ENCODE measurements at regions not wholly inside any gene's neighbourhood (a gene's known extent, or its start where the extent isn't known, plus 50 kb on each side); places are given as distances from the start of the nearest gene placed in this dataset.

DNA sequence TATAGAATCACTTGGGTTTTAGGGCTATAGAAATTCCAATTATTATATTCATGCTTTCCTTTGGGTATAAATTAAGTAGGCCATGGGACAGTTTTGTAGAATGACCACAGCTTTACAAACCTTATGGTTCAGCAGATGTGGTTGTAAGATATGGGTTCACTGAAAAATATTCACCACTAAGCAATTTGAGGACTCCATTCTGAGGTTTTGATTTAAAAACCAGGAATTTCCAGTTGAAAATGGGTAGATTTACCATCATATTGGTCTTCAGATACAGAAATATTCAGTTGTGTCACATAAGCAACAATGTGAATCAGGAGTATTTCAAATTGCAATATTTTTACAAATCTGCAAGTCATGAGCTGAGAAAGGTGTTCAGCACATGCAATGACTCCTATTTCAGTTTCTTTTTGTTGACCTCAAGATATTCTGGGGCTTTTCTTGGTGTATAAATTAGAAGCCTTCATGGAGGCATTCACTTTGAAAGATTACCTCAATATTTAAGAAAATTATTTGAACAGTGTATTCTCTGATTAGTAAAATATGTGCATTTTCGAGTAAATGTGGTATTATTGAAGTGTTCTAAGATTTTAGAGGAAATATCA lies 218.4 kb upstream of the HCCS start:
- H3K27ac ChIP-seq: no peak overlapping the region

DNA sequence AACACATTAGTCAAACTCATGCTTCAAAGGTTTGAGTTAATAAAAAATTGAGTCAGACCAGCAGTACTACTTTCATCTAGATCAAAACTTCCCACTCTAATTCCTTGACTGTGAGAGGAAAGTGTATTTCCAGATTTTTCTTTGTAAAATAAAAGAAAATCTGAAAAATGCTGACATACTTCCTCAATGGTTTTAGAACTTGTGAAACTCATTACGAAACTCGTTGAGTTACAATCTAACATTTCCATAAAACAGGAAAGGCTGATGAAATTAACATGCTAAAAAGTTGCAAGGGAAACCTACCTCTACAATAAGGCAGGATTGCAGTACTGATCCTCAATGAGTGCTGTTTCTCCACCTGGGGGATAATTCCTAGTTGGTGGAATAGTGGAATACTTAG lies 217.8 kb upstream of the HCCS start:
- no peak overlapping the region for H3K27ac ChIP-seq
- DNase-seq (ENCODE audit: low read depth, low spot score): no peak

More for the DNA sequence above, 218.4 kb upstream of the HCCS start:
- DNase-seq (ENCODE audit: low read depth, low spot score): no peak

DNA sequence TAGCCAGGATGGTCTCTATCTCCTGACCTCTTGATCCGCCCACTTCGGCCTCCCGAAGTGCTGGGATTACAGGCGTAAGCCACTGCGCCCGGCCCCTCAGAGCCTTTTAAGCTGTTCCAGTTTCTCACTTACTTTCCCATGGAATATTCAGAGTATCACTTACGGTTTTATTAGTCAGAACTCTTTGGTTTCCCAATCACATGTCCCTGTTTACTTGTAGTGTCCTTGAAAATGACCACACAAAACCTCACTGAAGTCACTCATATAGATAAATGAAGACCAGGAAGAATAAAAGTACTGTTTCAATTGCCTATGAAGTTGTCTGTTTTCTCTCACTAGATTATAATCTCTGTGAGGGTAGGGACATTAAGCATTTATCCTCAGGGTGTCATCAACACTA lies 217.2 kb upstream of the HCCS start:
- DNase-seq (ENCODE audit: low read depth, low spot score): no peak
- no peak overlapping the region for H3K27ac ChIP-seq

DNA sequence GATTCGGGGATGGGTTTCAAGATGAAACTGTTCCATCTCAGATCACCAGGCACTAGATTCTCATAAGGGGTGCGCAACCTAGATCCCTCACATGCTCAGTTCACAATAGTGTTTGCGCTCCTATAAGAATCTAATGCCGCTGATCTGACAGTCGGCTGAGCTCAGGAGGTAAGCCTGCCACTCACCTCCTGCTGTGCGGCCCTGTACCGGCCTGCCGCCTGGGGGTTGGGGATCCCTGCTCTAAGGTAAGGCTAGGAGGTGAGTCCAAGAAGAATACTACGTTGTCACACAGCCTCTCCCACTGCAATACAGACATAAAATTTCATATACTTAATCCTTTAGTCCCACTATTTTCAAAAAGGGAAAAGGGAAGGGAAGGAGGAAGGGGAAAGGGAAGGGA lies 213.4 kb upstream of the HCCS start:
- H3K27ac ChIP-seq: no peak overlapping the region
- no peak for DNase-seq (ENCODE audit: low read depth, low spot score)

GRCh38 chrX:10900585-10901289 lies 210.4 kb upstream of the HCCS start:
- no peak overlapping the region for H3K27ac ChIP-seq
- DNase-seq (ENCODE audit: low read depth, low spot score): no peak

- no peak for DNase-seq (ENCODE audit: low read depth, low spot score)
- H3K27ac ChIP-seq: no peak overlapping the region
Observed at GRCh38 chrX:10901290-10901633, 209.9 kb upstream of the HCCS start.

DNA sequence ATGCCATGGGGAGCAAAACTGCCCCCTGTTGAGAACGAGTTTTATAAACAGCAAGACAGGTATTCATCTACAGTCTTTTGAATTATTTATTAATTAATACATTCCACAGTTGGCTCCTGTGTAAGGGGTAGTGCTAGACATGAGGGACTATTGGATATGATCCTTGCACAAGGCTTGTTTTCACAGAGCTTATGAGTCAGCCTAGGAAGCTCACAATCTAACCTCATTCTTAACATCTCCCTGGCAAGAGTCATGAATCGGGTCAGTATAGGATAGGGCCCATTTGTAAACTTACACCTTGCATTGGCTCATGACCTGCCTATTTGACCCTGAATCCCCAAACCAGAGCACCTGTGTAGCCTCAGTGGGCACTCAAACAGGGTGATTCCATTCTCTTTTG lies 209.1 kb upstream of the HCCS start:
- peak; percentile 8 for DNase-seq (ENCODE audit: low read depth, low spot score)
- no peak overlapping the region for H3K27ac ChIP-seq

DNA sequence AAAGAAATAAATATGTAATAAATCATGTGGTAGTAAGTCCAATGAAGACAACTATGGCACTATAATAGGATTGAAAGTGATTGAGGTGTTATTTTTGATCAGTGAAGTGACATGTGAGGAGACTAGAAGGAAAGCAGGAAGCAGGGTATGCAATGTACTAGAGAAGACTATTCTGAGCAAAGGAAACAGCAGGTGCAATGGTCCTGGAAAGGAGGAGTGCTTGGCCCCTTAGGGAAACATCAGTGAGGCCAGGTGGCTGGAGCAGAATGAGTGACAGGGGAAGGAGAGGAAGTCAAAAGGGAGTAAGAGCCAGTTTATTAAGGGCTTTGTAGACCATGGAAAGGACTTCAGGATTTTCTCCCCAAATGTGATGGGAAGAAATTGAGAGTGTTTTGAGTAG lies 207.6 kb upstream of the HCCS start:
- no peak overlapping the region for H3K27ac ChIP-seq
- DNase-seq (ENCODE audit: low read depth, low spot score): no peak

DNA sequence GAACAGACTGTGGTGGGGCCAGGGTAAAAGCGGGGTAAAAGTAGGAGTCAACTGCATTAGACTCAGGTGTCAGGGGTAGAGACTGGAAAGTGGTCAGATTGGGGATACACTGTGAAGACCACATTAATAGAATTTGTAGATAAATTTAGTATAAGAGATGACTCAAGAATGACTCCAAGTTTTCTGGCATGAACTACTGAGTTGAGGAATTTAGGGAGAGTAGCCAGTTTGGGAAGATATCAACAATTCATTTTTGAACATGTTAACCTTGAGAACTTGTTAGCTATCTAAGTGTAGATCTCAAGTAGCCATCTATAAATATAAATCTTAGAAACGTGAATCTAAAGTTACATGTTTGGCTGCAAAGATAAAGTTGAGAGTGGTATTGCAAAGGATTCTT lies 206.9 kb upstream of the HCCS start:
- DNase-seq (ENCODE audit: low read depth, low spot score): no peak
- H3K27ac ChIP-seq: no peak overlapping the region

- no peak for DNase-seq (ENCODE audit: low read depth, low spot score)
- H3K27ac ChIP-seq: no peak overlapping the region
Observed at GRCh38 chrX:10906866-10907265, 204.3 kb upstream of the HCCS start.

DNA sequence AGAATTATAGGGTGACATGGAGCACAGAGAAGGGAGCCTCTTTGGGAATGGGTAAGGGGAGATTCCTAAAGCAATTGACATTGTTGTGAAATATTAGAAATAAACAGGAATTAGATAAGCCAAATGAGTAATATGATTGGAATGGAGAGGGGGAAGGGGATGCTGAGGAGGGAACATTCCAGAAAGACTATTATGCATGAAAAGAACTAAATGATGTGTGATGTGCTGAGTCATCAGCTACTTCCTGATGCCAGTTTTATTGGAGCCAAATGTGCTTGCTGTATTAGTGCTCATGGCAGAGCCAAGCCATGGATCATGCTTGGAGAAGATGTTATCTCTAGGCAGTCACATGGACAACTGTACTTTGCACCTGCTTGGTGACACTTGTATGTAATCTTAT lies 189.0 kb upstream of the HCCS start:
- DNase-seq (ENCODE audit: low read depth, low spot score): peak; percentile 26
- H3K27ac ChIP-seq: no peak overlapping the region

DNA sequence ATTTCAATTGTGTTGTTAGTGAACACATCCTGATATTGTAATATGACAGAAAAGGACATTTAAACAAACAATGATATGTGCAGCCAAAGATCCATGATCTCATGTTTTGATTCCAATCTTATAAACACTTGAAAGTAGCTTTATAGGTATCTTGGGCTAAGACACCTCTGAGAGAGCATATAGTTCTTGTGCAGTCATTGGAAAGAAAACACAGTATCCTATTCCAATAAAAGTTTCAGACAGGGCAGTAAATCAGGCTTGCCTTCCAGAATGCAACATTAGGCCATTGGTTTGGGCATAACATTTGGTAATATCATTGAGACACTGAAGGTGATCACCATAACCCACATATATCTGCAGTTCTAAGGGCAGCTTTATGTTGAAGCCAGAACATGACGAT lies 188.3 kb upstream of the HCCS start:
- H3K27ac ChIP-seq: no peak overlapping the region
- no peak for DNase-seq (ENCODE audit: low read depth, low spot score)

- no peak for DNase-seq (ENCODE audit: low read depth, low spot score)
- no peak overlapping the region for H3K27ac ChIP-seq
Observed at GRCh38 chrX:10923466-10923865, 187.7 kb upstream of the HCCS start.

DNA sequence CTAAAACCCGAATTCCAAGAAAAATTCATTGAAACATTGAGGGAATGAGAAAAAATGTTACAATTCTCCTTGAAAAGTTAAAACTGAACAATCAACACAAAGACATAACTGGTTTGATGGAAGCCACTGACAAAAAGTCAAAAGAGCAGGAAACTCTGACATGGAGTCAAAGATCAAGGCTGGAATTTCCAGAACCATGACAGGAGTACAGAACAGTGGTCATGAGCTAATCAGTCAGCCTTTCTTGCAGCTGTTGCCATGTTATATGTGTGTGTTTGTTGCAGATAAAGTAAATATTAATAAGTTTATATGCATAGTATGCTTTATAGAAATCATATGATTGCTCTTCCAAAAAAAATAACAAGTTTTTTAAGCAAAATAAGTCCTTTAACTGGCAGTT lies 184.7 kb upstream of the HCCS start:
- H3K27ac ChIP-seq: no peak overlapping the region
- no peak for DNase-seq (ENCODE audit: low read depth, low spot score)

DNA sequence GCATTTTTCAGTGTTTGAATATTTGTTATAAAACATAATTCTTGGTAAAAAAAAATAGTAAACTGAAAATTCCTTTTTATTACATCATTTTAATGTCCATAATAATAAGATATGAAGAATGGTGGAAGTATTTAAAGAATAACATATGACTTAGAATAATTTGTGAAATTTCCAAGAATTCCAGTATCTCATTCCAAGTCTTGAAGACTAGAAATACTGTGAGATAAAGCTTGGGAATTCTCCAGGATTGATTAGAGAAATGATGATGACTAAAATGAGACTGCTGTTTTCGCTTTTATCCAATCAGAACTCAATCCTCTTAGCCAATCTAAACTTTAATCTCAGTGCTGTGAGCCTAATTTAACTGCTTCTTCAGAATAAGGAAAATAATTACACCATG lies 184.2 kb upstream of the HCCS start:
- DNase-seq (ENCODE audit: low read depth, low spot score): no peak
- no peak overlapping the region for H3K27ac ChIP-seq

DNA sequence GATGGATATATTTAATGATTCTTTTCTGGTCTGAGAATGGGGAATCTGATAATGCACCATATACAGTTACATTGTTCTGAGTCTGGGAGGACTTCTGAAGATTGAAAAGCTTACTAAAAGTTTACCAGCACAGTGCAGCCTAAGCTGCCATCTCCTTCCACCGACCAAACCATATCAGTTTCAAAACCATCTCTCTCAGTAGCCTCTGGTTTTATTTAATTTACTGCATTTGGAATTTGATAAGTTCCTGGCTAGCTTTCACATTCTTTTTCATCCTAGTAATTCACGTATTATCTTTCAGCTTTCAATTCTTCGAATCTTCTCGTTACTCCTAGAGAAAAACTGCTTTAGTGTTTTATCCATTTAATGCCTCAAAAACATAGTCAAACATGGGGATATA lies 181.4 kb upstream of the HCCS start:
- H3K27ac ChIP-seq: no peak overlapping the region
- no peak for DNase-seq (ENCODE audit: low read depth, low spot score)

DNA sequence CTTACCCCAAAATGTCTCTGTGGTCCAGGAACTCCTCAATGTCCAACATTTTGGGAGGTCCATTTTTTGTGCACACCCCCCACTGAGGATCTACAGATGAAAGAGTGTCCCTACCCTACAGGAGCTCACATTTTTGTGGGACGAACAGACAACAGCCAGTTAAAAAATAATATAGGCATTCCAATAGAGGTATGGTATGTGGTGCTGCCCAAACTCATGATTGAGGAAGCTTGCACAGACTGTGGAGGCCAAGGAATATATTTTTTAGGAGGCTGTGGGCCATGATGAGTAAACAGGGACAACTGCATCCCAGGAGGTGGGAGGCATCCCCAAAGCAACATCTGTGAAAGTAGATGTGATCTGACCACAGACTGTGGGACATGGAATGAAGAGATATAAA lies 181.0 kb upstream of the HCCS start:
- H3K27ac ChIP-seq: no peak overlapping the region
- no peak for DNase-seq (ENCODE audit: low read depth, low spot score)

DNA sequence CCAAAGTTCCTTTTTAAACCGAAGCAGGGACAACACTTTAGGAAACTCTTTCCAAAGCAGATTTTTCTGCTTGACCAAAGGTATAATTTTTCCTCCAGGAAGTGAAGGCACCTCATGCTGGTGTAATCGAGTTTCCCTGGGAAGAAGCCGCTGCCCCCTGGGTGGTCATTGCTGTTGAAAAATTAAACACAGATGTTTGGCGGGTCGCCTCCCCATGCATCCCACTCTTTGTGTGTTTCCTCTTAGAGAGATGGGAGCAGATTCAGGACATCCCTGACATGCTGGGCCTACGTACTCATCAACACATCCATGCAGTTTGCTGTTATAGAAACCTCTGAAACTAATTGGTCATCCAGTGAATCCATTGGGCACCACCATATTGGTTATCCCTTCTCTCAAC lies 179.2 kb upstream of the HCCS start:
- DNase-seq (ENCODE audit: low read depth, low spot score): no peak
- H3K27ac ChIP-seq: no peak overlapping the region

DNA sequence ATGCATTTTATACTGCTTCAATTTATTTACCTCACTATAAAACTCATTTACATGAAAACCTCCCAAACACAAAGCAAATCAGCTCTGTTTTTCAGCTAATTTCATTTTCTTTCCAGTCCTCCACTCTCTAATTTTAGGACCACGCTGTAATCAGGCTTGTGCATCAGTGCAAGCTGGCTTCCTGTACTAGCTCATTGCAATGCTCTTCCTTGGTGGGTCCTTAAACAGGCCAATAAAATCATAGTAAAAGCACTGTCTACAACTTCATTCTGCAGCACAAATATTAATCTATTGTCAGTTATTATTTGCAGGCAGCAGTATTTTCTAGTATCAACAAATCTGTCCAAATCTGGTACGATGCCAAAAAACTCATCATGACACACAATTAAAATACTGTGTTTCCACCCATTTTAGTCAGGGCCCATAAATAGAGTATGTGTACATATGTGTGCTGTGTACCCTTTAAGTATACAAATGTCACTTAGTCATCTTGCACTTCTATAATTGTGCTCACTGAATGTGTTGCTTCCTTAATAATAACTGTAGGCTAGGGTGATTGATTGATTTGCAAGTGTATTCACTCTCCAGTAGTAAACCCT lies 178.2 kb upstream of the HCCS start:
- DNase-seq (ENCODE audit: low read depth, low spot score): no peak
- no peak overlapping the region for H3K27ac ChIP-seq

DNA sequence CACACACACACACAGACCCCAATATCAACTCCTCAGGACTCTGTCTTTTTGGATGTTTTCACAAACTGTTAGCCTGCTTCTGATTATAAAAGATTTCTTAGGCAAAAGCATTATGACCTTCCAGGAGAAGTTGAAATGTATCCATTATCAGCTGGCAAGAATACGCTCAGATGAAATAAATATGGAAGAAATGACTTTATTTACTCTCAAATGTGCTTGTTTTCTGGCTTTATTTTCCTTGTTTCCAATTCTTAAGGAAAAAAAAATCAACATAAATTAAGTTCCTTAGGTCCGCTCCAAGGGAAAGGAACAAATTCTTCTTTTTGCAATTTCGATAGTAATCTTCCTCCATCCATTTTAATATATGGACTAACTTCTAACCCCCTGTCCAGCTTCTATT lies 175.6 kb upstream of the HCCS start:
- DNase-seq (ENCODE audit: low read depth, low spot score): no peak
- H3K27ac ChIP-seq: no peak overlapping the region

DNA sequence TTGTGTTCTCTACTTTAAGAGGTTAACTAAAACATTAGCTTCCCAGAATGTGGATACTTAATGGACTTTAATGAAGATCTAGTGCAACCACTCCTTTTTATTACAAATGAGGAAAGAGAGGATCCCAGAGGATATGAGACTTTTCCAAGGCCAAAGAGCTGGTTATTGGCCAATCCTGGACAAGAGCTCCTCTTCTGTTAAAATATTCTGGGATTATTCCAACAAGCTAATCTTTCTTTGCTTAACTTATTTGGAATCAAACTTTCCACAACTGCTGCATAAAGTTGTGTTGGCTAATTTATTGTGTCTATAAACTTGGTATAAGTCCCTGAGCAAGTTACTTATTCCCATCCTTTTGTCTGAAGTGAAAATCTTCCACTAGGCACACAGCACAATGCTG lies 174.2 kb upstream of the HCCS start:
- no peak for DNase-seq (ENCODE audit: low read depth, low spot score)
- H3K27ac ChIP-seq: no peak overlapping the region

DNA sequence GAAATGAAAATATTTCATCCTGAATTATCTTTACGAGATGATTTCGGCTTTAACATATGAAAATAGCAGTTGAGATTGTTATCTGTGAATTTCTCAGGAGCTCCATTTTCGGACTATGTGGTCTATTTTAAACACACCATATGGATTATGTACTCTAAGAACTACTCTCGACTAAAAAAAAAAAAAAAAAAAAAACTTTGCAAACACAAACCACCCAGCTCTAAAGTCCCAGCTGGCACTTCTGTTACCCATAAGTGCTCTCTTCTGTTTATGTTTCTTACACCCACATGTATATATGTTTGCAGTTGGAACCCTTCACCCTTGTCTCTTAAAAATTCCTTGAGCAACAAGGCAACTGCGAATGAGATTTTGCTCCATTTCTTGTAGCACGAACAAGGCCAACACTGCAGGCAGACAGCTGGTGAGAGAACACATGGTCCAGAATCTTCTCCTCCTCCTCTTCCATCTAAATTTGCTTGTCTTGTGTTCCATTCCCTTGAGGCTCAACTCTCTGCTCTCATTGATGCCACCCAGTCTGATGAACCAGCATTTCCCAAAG lies 172.7 kb upstream of the HCCS start:
- no peak for DNase-seq (ENCODE audit: low read depth, low spot score)
- H3K27ac ChIP-seq: no peak overlapping the region
